Stimulated activated CD4-positive, alpha-beta T cell treated with anti-CD3 and anti-CD28 coated beads, Interleukin-4, amount 100 ng/mL, for 1 hour (primary cell): ENCODE measurements at regions not wholly inside any gene's neighbourhood (a gene's known extent, or its start where the extent isn't known, plus 50 kb on each side); places are given as distances from the start of the nearest gene placed in this dataset.
"Not testable (repeated sequence)": the region's sequence is repeated elsewhere in the genome, so short reads cannot be mapped to it uniquely, and the experiment has no call there.

Experiments
- DNase-seq: peaks from one replicate; pipeline ENCODE4 v3.0.0-alpha.2; 2020

- DNase-seq = not testable (repeated sequence)
Observed at GRCh38 chr15:20305912-20306311, 235.7 kb downstream of the GOLGA6L6 start.

- not testable (repeated sequence) for DNase-seq
Observed at GRCh38 chr15:20305015-20305465, 236.6 kb downstream of the GOLGA6L6 start.

GRCh38 chr15:20304282-20305014 lies 237.2 kb downstream of the GOLGA6L6 start:
- not testable (repeated sequence) for DNase-seq

- not testable (repeated sequence) for DNase-seq
Observed at GRCh38 chr15:20303248-20304171, 238.1 kb downstream of the GOLGA6L6 start.

- not testable (repeated sequence) for DNase-seq
Observed at GRCh38 chr15:20302141-20303069, 239.2 kb downstream of the GOLGA6L6 start.

GRCh38 chr15:20301471-20302081 lies 240.0 kb downstream of the GOLGA6L6 start:
- not testable (repeated sequence) for DNase-seq

- not testable (repeated sequence) for DNase-seq
Observed at GRCh38 chr15:20301041-20301390, 240.6 kb downstream of the GOLGA6L6 start.

GRCh38 chr15:20300351-20301040 lies 241.1 kb downstream of the GOLGA6L6 start:
- DNase-seq = not testable (repeated sequence)

- DNase-seq = not testable (repeated sequence)
Observed at GRCh38 chr15:20297603-20298123, 243.9 kb downstream of the GOLGA6L6 start.

- DNase-seq = not testable (repeated sequence)
Observed at GRCh38 chr15:20296261-20296660, 245.3 kb downstream of the GOLGA6L6 start.

GRCh38 chr15:20295238-20295811 lies 246.3 kb downstream of the GOLGA6L6 start:
- DNase-seq = no peak

GRCh38 chr15:20294651-20295237 lies 246.9 kb downstream of the GOLGA6L6 start:
- DNase-seq = no peak

- not testable (repeated sequence) for DNase-seq
Observed at GRCh38 chr15:20292422-20293005, 249.1 kb downstream of the GOLGA6L6 start.

GRCh38 chr15:20291616-20292015 lies 250.0 kb downstream of the GOLGA6L6 start:
- not testable (repeated sequence) for DNase-seq

- not testable (repeated sequence) for DNase-seq
Observed at GRCh38 chr15:20290606-20291005, 251.0 kb downstream of the GOLGA6L6 start.

GRCh38 chr15:20289538-20290103 lies 252.0 kb downstream of the GOLGA6L6 start:
- DNase-seq = not testable (repeated sequence)

GRCh38 chr15:20288800-20289537 lies 252.6 kb downstream of the GOLGA6L6 start:
- not testable (repeated sequence) for DNase-seq

- not testable (repeated sequence) for DNase-seq
Observed at GRCh38 chr15:20286559-20286958, 255.0 kb downstream of the GOLGA6L6 start.
